PC-3 (cell line): ENCODE measurements at regions not wholly inside any gene's neighbourhood (a gene's known extent, or its start where the extent isn't known, plus 50 kb on each side); places are given as distances from the start of the nearest gene placed in this dataset.

Experiments used
- CTCF ChIP-seq: fragments of 300-600 bp; sonication (generic); conservative IDR thresholded peaks from 2 replicates; pipeline ENCODE4 v1.5.1; 2017; ENCODE audit warnings: antibody characterized with exemption, low read depth, mild to moderate bottlenecking, low read length
- EZH2 ChIP-seq: fragments of 300-600 bp; sonication (generic); IDR thresholded peaks from one replicate; pipeline ENCODE4 v1.6.1; 2017; ENCODE audit warnings: antibody characterized with exemption, mild to moderate bottlenecking, low read length; ENCODE audit not compliant: unreplicated experiment

- TF ChIP-seq CTCF = no peak
- TF ChIP-seq EZH2 = no peak
Measured at GRCh38 chr11:116547571-116547970, 225.2 kb downstream of the BUD13 start.
